ENCODE measurements at regions not wholly inside any gene's neighbourhood (a gene's known extent, or its start where the extent isn't known, plus 50 kb on each side); places are given as distances from the start of the nearest gene placed in this dataset.

DNA sequence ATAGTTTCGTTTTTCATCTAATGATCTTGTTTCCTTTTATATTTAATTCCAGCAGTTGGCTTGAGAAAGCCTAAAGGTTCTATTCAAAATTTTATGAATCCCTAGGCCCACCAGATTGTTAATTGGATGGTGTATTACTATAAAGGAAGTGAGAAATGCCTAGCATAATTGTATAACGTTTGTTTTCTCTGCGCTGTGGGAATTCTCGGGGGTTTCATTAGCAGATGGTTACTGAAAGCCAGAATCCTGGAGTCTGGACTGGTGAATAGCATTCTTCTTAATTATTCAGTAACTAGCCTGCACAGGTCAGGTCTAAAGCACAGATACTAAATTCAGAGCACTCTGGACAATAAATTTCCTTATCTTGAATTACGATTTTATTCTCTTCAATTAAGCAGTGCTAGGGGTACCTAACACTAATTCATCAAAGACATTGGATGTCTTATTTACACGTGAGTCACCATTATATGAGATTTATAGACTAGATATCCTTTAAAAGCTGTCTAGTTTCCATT lies 459.4 kb downstream of the DTHD1 start (continued):
- TF ChIP-seq SALL2 (tag by site-specific recombination; IDR thresholded peaks at IDR 0.05; ENCODE audit: borderline replicate concordance) (no peak), ZNF544 (tag by site-specific recombination; IDR thresholded peaks at IDR 0.05) (no peak), ZNF561 (tag by site-specific recombination; IDR thresholded peaks at IDR 0.05; ENCODE audit: borderline replicate concordance) (no peak)

DNA sequence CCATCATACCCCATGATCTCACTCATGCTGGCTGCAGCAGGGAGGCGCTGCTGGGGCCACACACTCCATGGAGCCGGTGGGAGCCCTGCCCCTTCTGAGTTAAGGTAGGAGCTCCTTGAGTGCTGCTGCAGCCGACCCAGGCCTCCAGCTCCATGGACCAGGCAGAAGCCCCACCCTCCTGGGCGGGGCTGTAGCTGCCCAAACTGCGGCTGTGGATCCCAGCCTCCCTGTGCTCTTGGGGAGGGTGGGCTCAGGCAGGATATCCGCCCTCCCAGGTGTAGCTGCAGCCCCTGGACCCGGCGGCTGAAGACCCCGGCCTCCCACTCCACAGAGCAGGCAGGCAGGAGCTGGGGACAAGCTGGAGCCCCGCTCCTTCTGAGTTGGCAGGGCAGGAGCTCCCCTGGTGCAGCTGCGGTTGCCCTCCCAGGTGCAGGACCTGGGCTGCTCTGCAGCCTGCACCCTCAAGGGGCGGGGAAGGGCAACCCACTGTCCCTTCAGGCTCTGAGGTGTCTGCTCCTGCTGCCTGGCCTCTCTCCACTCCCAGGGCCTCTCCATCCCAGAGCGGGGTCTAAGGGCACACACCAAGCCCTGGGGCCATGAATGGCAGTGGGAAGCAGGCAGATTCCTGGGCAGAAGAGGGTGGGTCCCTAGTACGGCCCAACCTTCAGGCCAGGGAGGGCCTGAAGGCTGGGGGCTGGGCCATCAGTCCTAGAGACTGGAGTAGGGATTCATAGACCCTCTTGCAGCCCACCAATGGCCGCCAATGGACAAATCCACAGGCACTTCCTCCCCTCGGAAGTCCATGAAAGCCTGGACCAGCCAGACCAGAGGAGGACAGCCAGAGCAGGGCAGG lies 466.1 kb downstream of the DTHD1 start:
- no peaks in the 10 kb centered on the region for H3K4me1 ChIP-seq (ENCODE audit: control insufficient read depth, insufficient read depth, low read length)
- TF ChIP-seq ZNF169 (tag by site-specific recombination; IDR thresholded peaks at IDR 0.05) = no peak
- no peak for TF ChIP-seq SP3 (tag by site-specific recombination; IDR thresholded peaks at IDR 0.05)
- TF ChIP-seq ZBTB48 (tag by site-specific recombination; IDR thresholded peaks at IDR 0.05) = no peak
- no peak for TF ChIP-seq ZNF830 (tag by site-specific recombination; IDR thresholded peaks at IDR 0.05; ENCODE audit: low read depth)
- TF ChIP-seq ZNF394 (tag by site-specific recombination; IDR thresholded peaks at IDR 0.05; ENCODE audit: borderline replicate concordance) = no peak
- TF ChIP-seq, protein P1, sequence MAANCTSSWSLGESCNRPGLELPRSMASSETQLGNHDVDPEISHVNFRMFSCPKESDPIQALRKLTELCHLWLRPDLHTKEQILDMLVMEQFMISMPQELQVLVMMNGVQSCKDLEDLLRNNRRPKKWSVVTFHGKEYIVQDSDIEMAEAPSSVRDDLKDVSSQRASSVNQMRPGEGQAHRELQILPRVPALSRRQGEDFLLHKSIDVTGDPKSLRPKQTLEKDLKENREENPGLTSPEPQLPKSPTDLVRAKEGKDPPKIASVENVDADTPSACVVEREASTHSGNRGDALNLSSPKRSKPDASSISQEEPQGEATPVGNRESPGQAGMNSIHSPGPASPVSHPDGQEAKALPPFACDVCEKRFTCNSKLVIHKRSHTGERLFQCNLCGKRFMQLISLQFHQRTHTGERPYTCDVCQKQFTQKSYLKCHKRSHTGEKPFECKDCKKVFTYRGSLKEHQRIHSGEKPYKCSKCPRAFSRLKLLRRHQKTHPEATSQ (tag by site-specific recombination; IDR thresholded peaks at IDR 0.05) = no peak
- TF ChIP-seq ZNF423 (tag by site-specific recombination; IDR thresholded peaks at IDR 0.05) = no peak
- TF ChIP-seq ZNF311 (tag by site-specific recombination; IDR thresholded peaks at IDR 0.05; ENCODE audit: borderline replicate concordance) = no peak
- H3K4me3 ChIP-seq (ENCODE audit: low read depth, low read length) = no peak overlapping the region
- POLR2A ChIA-PET = no interaction called here
- H3K9me3 ChIP-seq (ENCODE audit: control insufficient read depth, insufficient read depth, low read depth, low read length) = no peaks in the 10 kb centered on the region
- H3K36me3 ChIP-seq (ENCODE audit: control insufficient read depth in 2 of 2, insufficient read depth in 1 of 2, low read length in 2 of 2) = no peaks in the 10 kb centered on the region
- H3K27ac ChIP-seq (ENCODE audit: extremely low read depth, low read depth, low read length) = no peak overlapping the region
- CTCF ChIA-PET = no interaction called here

DNA sequence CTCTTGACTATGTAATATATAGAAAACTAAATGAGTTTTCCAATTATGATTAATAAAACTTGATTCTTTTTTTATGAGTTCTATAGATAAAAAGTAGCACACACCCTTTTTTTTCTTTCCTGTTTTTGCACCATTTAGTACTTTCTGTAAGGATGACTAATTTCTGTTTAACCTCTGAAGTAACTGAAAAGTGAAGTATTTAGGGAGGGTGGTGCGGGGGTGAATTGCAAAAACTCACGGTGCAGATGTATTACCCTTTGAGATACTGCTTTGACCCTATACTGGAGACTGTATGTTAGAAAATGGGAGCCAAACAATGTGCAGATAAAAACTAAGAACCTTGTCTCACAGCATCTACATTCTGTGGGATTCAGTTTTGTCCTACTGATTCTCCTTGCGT lies 471.6 kb downstream of the DTHD1 start:
- no peaks in the 10 kb centered on the region for H3K36me3 ChIP-seq (ENCODE audit: control insufficient read depth in 2 of 2, insufficient read depth in 1 of 2, low read length in 2 of 2)
- CTCF ChIA-PET = no interaction called here
- H3K9me3 ChIP-seq (ENCODE audit: control insufficient read depth, insufficient read depth, low read depth, low read length) = no peaks in the 10 kb centered on the region
- H3K4me3 ChIP-seq (ENCODE audit: low read depth, low read length) = no peak overlapping the region
- TF ChIP-seq WT1 (tag by site-specific recombination; IDR thresholded peaks at IDR 0.05) = no peak
- no peak for TF ChIP-seq SP2 (tag by site-specific recombination; IDR thresholded peaks at IDR 0.05)
- POLR2A ChIA-PET = no interaction called here
- H3K4me1 ChIP-seq (ENCODE audit: control insufficient read depth, insufficient read depth, low read length) = no peaks in the 10 kb centered on the region
- H3K27ac ChIP-seq (ENCODE audit: extremely low read depth, low read depth, low read length) = no peak overlapping the region

DNA sequence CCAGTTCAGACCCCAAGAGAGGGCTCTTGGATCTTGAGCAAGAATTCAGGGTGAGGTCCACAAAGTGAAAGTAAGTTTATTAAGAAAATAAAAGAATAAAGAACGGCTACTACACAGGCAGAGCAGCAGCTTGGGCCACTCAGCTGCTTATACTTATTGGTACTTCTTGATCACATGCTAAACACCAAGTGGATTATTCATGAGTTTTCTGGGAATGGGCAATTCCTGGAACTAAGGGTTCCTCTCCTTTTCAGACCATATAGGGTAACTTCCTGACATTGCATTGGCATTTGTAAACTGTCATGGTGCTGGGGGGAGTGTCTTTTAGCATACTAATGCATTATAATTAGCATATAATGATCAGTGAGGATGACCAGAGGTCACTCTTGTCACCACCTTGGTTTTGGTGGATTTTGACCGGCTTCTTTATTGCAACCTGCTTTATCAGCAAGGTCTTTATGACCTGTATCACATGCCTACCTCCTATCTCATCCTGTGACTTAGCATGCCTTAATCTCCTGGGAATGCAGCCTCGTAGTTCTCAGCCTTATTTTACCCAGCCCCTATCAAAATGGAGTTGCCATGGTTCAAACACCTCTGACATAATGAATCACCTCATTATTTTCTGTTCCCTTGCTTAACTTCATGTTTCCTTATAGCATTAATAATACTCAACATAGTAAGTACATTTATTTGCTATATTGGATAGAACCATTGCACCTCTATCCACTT lies 476.3 kb downstream of the DTHD1 start:
- H3K9me3 ChIP-seq (ENCODE audit: control insufficient read depth, insufficient read depth, low read depth, low read length) = no peaks in the 10 kb centered on the region
- ChIA-PET POLR2A (no interaction called here), CTCF (no interaction called here)
- H3K4me1 ChIP-seq (ENCODE audit: control insufficient read depth, insufficient read depth, low read length) = no peaks in the 10 kb centered on the region
- no peak overlapping the region for H3K27ac ChIP-seq (ENCODE audit: extremely low read depth, low read depth, low read length)
- H3K4me3 ChIP-seq (ENCODE audit: low read depth, low read length) = no peak overlapping the region
- no peaks in the 10 kb centered on the region for H3K36me3 ChIP-seq (ENCODE audit: control insufficient read depth in 2 of 2, insufficient read depth in 1 of 2, low read length in 2 of 2)
- TF ChIP-seq GLIS1 (tag by site-specific recombination; IDR thresholded peaks at IDR 0.05) (no peak), ZNF2 (tag by site-specific recombination; IDR thresholded peaks at IDR 0.05) (no peak), ZBTB7A (tag by site-specific recombination; IDR thresholded peaks at IDR 0.05; ENCODE audit: low read depth) (no peak), ZNF501 (tag by site-specific recombination; IDR thresholded peaks at IDR 0.05) (no peak), ZNF292 (tag by site-specific recombination; IDR thresholded peaks at IDR 0.05; ENCODE audit: borderline replicate concordance, low read depth) (no peak)
- TF ChIP-seq, protein P2, sequence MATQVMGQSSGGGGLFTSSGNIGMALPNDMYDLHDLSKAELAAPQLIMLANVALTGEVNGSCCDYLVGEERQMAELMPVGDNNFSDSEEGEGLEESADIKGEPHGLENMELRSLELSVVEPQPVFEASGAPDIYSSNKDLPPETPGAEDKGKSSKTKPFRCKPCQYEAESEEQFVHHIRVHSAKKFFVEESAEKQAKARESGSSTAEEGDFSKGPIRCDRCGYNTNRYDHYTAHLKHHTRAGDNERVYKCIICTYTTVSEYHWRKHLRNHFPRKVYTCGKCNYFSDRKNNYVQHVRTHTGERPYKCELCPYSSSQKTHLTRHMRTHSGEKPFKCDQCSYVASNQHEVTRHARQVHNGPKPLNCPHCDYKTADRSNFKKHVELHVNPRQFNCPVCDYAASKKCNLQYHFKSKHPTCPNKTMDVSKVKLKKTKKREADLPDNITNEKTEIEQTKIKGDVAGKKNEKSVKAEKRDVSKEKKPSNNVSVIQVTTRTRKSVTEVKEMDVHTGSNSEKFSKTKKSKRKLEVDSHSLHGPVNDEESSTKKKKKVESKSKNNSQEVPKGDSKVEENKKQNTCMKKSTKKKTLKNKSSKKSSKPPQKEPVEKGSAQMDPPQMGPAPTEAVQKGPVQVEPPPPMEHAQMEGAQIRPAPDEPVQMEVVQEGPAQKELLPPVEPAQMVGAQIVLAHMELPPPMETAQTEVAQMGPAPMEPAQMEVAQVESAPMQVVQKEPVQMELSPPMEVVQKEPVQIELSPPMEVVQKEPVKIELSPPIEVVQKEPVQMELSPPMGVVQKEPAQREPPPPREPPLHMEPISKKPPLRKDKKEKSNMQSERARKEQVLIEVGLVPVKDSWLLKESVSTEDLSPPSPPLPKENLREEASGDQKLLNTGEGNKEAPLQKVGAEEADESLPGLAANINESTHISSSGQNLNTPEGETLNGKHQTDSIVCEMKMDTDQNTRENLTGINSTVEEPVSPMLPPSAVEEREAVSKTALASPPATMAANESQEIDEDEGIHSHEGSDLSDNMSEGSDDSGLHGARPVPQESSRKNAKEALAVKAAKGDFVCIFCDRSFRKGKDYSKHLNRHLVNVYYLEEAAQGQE (tag by site-specific recombination; IDR thresholded peaks at IDR 0.05) = no peak
- TF ChIP-seq, protein P3, sequence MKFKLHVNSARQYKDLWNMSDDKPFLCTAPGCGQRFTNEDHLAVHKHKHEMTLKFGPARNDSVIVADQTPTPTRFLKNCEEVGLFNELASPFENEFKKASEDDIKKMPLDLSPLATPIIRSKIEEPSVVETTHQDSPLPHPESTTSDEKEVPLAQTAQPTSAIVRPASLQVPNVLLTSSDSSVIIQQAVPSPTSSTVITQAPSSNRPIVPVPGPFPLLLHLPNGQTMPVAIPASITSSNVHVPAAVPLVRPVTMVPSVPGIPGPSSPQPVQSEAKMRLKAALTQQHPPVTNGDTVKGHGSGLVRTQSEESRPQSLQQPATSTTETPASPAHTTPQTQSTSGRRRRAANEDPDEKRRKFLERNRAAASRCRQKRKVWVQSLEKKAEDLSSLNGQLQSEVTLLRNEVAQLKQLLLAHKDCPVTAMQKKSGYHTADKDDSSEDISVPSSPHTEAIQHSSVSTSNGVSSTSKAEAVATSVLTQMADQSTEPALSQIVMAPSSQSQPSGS (tag by site-specific recombination; IDR thresholded peaks at IDR 0.05; ENCODE audit: low read depth) = no peak
- TF ChIP-seq, protein P4, sequence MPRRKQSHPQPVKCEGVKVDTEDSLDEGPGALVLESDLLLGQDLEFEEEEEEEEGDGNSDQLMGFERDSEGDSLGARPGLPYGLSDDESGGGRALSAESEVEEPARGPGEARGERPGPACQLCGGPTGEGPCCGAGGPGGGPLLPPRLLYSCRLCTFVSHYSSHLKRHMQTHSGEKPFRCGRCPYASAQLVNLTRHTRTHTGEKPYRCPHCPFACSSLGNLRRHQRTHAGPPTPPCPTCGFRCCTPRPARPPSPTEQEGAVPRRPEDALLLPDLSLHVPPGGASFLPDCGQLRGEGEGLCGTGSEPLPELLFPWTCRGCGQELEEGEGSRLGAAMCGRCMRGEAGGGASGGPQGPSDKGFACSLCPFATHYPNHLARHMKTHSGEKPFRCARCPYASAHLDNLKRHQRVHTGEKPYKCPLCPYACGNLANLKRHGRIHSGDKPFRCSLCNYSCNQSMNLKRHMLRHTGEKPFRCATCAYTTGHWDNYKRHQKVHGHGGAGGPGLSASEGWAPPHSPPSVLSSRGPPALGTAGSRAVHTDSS (tag by site-specific recombination; IDR thresholded peaks at IDR 0.05) = no peak

Data from HEK293 (cell line).